ENCODE measurements at regions not wholly inside any gene's neighbourhood (a gene's known extent, or its start where the extent isn't known, plus 50 kb on each side); places are given as distances from the start of the nearest gene placed in this dataset.

DNA sequence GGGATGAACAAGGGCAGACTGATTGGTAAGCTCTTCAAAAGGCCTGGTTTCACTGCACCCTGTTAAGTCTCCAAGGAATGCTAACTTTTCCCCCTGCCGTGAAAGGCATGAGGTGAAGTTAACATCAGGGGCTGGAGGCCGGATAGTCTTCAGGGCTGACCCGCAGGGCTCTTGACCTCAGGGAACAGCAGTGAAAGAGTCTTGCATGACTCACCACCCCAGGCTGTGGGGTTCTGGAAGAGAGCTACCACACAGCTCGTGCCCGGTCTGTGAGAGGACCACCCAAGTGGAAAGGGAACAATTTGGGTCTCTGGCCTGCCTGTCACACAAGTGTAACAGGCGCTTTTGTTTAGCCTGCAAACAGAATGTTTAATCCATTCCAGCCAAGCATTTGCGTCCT is 504.9 kb downstream of the EDEM1 start:
- Histone ChIP-seq H3K9me3 (peaks cover 4% of the 10 kb centered on the region; the same call in 1 of the 3 replicates), H3K4me3 (no peak overlapping the region), H3K4me1 (no peaks in the 10 kb centered on the region), H3K4me2 (no peak overlapping the region), H3K27ac (no peak overlapping the region)
- ChIA-PET CTCF (no interaction called here), POLR2A (no interaction called here)
- TF ChIP-seq ZC3H11A (IDR thresholded peaks at IDR 0.05) (no peak), MAX (IDR thresholded peaks at IDR 0.05) (no peak), RAD21 (conservative IDR thresholded peaks at IDR 0.05 in 1 of 2, IDR thresholded peaks at IDR 0.05 in 1 of 2) (no peak), HDAC2 (IDR thresholded peaks at IDR 0.05) (no peak), TP53 (CRISPR knock-in tag; IDR thresholded peaks at IDR 0.05) (no peak)
- FAIRE-seq (no peak), DNase-seq (ENCODE audit: low read depth in 1 of 2, low spot score in 1 of 2) (no peak), ATAC-seq (no peak)
- WGBS (ENCODE audit: missing lambda C conversion rate) = 7% methylated on average over 7 of the region's 7 CpGs

- CTCF ChIA-PET = no interaction called here
- no peak overlapping the region for H3K27ac ChIP-seq
- POLR2A ChIA-PET = no interaction called here
- H3K4me2 ChIP-seq = no peak overlapping the region
- H3K4me3 ChIP-seq = no peak overlapping the region
- peaks cover 4% of the 10 kb centered on the region; the same call in 1 of the 3 replicates for H3K9me3 ChIP-seq
- no peak for TF ChIP-seq POLR2AphosphoS2 (conservative IDR thresholded peaks at IDR 0.05; ENCODE audit: low read length)
- TF ChIP-seq BCL3 (IDR thresholded peaks at IDR 0.05) = no peak
- no peak for TF ChIP-seq HEYL (CRISPR knock-in tag; IDR thresholded peaks at IDR 0.05)
- TF ChIP-seq ZC3H11A (IDR thresholded peaks at IDR 0.05) = no peak
- TF ChIP-seq, protein P1, sequence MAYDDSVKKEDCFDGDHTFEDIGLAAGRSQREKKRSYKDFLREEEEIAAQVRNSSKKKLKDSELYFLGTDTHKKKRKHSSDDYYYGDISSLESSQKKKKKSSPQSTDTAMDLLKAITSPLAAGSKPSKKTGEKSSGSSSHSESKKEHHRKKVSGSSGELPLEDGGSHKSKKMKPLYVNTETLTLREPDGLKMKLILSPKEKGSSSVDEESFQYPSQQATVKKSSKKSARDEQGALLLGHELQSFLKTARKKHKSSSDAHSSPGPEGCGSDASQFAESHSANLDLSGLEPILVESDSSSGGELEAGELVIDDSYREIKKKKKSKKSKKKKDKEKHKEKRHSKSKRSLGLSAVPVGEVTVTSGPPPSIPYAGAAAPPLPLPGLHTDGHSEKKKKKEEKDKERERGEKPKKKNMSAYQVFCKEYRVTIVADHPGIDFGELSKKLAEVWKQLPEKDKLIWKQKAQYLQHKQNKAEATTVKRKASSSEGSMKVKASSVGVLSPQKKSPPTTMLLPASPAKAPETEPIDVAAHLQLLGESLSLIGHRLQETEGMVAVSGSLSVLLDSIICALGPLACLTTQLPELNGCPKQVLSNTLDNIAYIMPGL (CRISPR knock-in tag; IDR thresholded peaks at IDR 0.05; ENCODE audit: borderline replicate concordance) = no peak
- no peak for TF ChIP-seq MAZ (IDR thresholded peaks at IDR 0.05; ENCODE audit: borderline replicate concordance, low read depth, low read length)
- DNase-seq (ENCODE audit: low read depth in 1 of 2, low spot score in 1 of 2) (no peak), ATAC-seq (no peak), FAIRE-seq (no peak)
- no peaks in the 10 kb centered on the region for H3K4me1 ChIP-seq
- 0% methylated on average over 1 of the region's 1 CpG for WGBS (ENCODE audit: missing lambda C conversion rate)
Measured at GRCh38 chr3:5694266-5694665, 506.8 kb downstream of the EDEM1 start.

DNA sequence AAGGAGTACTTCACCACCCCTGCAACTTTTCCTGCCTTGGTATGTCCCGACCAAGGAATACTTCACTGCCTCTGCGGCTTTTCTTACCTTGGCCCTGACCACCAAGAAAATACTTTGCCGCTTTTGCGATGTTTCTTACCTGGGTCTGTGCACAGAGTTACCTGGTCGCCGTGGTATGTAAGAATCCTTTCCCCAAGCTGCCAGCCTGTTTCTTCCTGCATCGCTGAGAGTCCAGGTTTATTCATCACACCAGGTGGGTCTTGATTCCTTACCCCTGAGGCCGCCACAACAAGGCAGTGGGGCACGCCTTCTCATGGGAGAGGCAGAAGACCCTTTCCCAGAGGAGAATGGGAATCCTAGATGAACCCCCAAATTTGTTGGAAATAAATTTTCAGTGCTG is 511.3 kb downstream of the EDEM1 start:
- POLR2A ChIA-PET = no interaction called here
- no peak for ATAC-seq
- Histone ChIP-seq H3K4me3 (no peak overlapping the region), H3K4me2 (no peak overlapping the region), H3K27ac (no peak overlapping the region), H3K4me1 (no peaks in the 10 kb centered on the region), H3K9me3 (no peaks in the 10 kb centered on the region)
- no peak for TF ChIP-seq ZNF302 (CRISPR knock-in tag; IDR thresholded peaks at IDR 0.05)
- no peak for TF ChIP-seq CBX8 (IDR thresholded peaks at IDR 0.05)
- no peak for TF ChIP-seq HDAC2 (IDR thresholded peaks at IDR 0.05)
- TF ChIP-seq FOSL2 (IDR thresholded peaks at IDR 0.05) = no peak
- TF ChIP-seq FOSL2 (CRISPR knock-in tag; IDR thresholded peaks at IDR 0.05) = no peak
- TF ChIP-seq NFE2L2 (conservative IDR thresholded peaks at IDR 0.05; ENCODE audit: low read length) = no peak
- no peak for TF ChIP-seq EHMT2 (IDR thresholded peaks at IDR 0.05; ENCODE audit: low read depth)
- TF ChIP-seq, protein P2, sequence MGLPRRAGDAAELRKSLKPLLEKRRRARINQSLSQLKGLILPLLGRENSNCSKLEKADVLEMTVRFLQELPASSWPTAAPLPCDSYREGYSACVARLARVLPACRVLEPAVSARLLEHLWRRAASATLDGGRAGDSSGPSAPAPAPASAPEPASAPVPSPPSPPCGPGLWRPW (IDR thresholded peaks at IDR 0.05) = no peak
- TF ChIP-seq HOXB13 (CRISPR knock-in tag; IDR thresholded peaks at IDR 0.05; ENCODE audit: low read depth) = no peak
- no peak for TF ChIP-seq RNF2 (IDR thresholded peaks at IDR 0.05; ENCODE audit: borderline replicate concordance, low read depth)
- TF ChIP-seq CHD4 (IDR thresholded peaks at IDR 0.05; ENCODE audit: borderline replicate concordance) = no peak
- TF ChIP-seq ELK1 (IDR thresholded peaks at IDR 0.05; ENCODE audit: low read depth, low read length) = no peak
- TF ChIP-seq, protein P3, sequence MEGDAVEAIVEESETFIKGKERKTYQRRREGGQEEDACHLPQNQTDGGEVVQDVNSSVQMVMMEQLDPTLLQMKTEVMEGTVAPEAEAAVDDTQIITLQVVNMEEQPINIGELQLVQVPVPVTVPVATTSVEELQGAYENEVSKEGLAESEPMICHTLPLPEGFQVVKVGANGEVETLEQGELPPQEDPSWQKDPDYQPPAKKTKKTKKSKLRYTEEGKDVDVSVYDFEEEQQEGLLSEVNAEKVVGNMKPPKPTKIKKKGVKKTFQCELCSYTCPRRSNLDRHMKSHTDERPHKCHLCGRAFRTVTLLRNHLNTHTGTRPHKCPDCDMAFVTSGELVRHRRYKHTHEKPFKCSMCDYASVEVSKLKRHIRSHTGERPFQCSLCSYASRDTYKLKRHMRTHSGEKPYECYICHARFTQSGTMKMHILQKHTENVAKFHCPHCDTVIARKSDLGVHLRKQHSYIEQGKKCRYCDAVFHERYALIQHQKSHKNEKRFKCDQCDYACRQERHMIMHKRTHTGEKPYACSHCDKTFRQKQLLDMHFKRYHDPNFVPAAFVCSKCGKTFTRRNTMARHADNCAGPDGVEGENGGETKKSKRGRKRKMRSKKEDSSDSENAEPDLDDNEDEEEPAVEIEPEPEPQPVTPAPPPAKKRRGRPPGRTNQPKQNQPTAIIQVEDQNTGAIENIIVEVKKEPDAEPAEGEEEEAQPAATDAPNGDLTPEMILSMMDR (IDR thresholded peaks at IDR 0.05) = no peak
- TF ChIP-seq NR3C1 (IDR thresholded peaks at IDR 0.05) = no peak
- no peak for FAIRE-seq
- no peak for DNase-seq (ENCODE audit: low read depth in 1 of 2, low spot score in 1 of 2)
- CTCF ChIA-PET = interaction anchor here (1.0 kb wide), 1 partner anchor 15 kb away, joined by 3 read pairs; no protein-coding TSS in a partner anchor
- 40% methylated on average over 9 of the region's 9 CpGs for WGBS (ENCODE audit: missing lambda C conversion rate)

All from A549 (cell line).